HepG2 (cell line): ENCODE measurements at regions not wholly inside any gene's neighbourhood (a gene's known extent, or its start where the extent isn't known, plus 50 kb on each side); places are given as distances from the start of the nearest gene placed in this dataset.

Experiments
- ATAC-seq: fragments of 200-7000 bp; cut with Tn5 transposase; 3 replicates; pipeline ENCODE4 v1.9.1; 2020; ENCODE audit warnings: mild to moderate bottlenecking, moderate library complexity
- BruUV-seq: library from RNA; stranded (reverse); fragments of 400-500 nt; replicated peaks from 2 replicates; lab custom pipeline; 2021; lab: Mats Ljungman, UMichigan
- CTCF ChIA-PET: fragments of 300-600 bp; formaldehyde crosslinking; extraction: SDS; loops from one replicate; lab custom pipeline; 2021; ENCODE audit warnings: low total read pairs, inconsistent platforms, low intra/inter-chr PET ratio; lab: Yijun Ruan, JAX
- POLR2A ChIA-PET: fragments of 350-600 bp; sonication (Branson Sonifier 250); formaldehyde crosslinking; loops from one replicate; lab custom pipeline; 2020; ENCODE audit warnings: antibody characterized with exemption, inconsistent platforms; lab: Yijun Ruan, JAX
- DNase-seq: peaks from one replicate; pipeline ENCODE4 v3.0.0-alpha.2; 2015; ENCODE audit warnings: low spot score
- FAIRE-seq: peaks from 3 replicates; lab custom pipeline; 2011; peaks lifted over from hg19 to GRCh38; lab: Jason Lieb, UNC
- H2AFZ ChIP-seq: one replicate; pipeline ENCODE4 v1.6.1; 2011; ENCODE audit warnings: low read length, inconsistent platforms
- H3K27ac ChIP-seq: fragments of 300-600 bp; 3 replicates; pipeline ENCODE4 v1.8.0; 2011; ENCODE audit warnings: mixed run types, mild to moderate bottlenecking, mixed read lengths, low read length, inconsistent platforms; ENCODE audit not compliant: insufficient read depth; ENCODE audit errors: extremely low read length
- H3K27me3 ChIP-seq, 2 experiments: fragments of 200-600 bp in 1 of 2; 2 replicates in 1 of 2; 3 replicates in 1 of 2; pipeline versions ENCODE4 v1.6.0 to v1.8.0; 2011; ENCODE audit warnings: low read length in 2 of 2, mild to moderate bottlenecking in 2 of 2, moderate library complexity in 2 of 2, inconsistent platforms in 1 of 2; ENCODE audit not compliant: insufficient read depth in 2 of 2, control insufficient read depth in 1 of 2
- H3K36me3 ChIP-seq, 2 experiments: fragments of 200-600 bp in 1 of 2; replicated peaks in 1 of 2; 2 replicates in 1 of 2; 3 replicates in 1 of 2; pipeline versions ENCODE4 v1.5.1 to v1.8.0; 2011; ENCODE audit warnings: low read length in 2 of 2, inconsistent platforms in 1 of 2; ENCODE audit not compliant: insufficient read depth in 2 of 2, control insufficient read depth in 1 of 2
- H3K4me1 ChIP-seq: 2 replicates; pipeline ENCODE4 v1.5.1; 2012; ENCODE audit warnings: low read length, inconsistent platforms; ENCODE audit not compliant: insufficient read depth
- H3K4me2 ChIP-seq: 2 replicates; pipeline ENCODE4 v1.6.0; 2011; ENCODE audit warnings: low read depth, low read length, inconsistent platforms
- H3K4me3 ChIP-seq, 3 experiments: fragments of 200-600 bp in 1 of 3; sonication (generic), shearing (Covaris generic) in 1 of 3; replicated peaks in 1 of 3; 2 replicates each; pipeline ENCODE4 v1.5.1; 2011 to 2016; ENCODE audit warnings: low read length in 3 of 3, inconsistent platforms in 2 of 3, low read depth in 2 of 3, mild to moderate bottlenecking in 2 of 3, control low read depth in 1 of 3, mixed read lengths in 1 of 3; ENCODE audit not compliant: insufficient read depth in 1 of 3
- H3K79me2 ChIP-seq: one replicate; pipeline ENCODE4 v1.6.1; 2011; ENCODE audit warnings: low read length, inconsistent platforms; ENCODE audit not compliant: insufficient read depth
- H3K9ac ChIP-seq: 2 replicates; pipeline ENCODE4 v1.6.0; 2011; ENCODE audit warnings: mild to moderate bottlenecking, low read depth, low read length, inconsistent platforms; ENCODE audit not compliant: insufficient read depth
- H3K9me3 ChIP-seq: 2 replicates; pipeline ENCODE4 v1.5.1; 2012; ENCODE audit warnings: mild to moderate bottlenecking, low read length
- H4K20me1 ChIP-seq: 2 replicates; pipeline ENCODE4 v1.6.0; 2011; ENCODE audit warnings: inconsistent platforms, mild to moderate bottlenecking, low read length, moderate library complexity; ENCODE audit not compliant: insufficient read depth
- CHD2 ChIP-seq: IDR thresholded peaks from 2 replicates; pipeline ENCODE4 v1.6.1; 2011; ENCODE audit warnings: low read depth, low read length, improper control_type of control experiment
- HBP1 ChIP-seq: IDR thresholded peaks from 2 replicates; pipeline ENCODE4 v1.6.1; 2016; ENCODE audit warnings: low read depth, control low read depth
- HNF1A ChIP-seq, 2 experiments: sonication (generic) in 1 of 2; formaldehyde crosslinking in 1 of 2; IDR thresholded peaks; 2 replicates each; pipeline versions ENCODE4 v1.4.0 to v1.6.1; 2016 to 2020; ENCODE audit warnings: borderline replicate concordance in 1 of 2, low read depth in 1 of 2, mild to moderate bottlenecking in 1 of 2, missing genetic modification reagents in 1 of 2
- IRF2 ChIP-seq: IDR thresholded peaks from 2 replicates; pipeline ENCODE4 v1.6.1; 2018; ENCODE audit warnings: missing genetic modification reagents, missing compliant biosample characterization
- SP2 ChIP-seq: sonication (generic); formaldehyde crosslinking; IDR thresholded peaks from 2 replicates; pipeline ENCODE4 v1.5.1; 2020; ENCODE audit warnings: mild to moderate bottlenecking, missing genetic modification reagents
- TBX3 ChIP-seq: fragments of 450-650 bp; IDR thresholded peaks from 2 replicates; pipeline ENCODE4 v1.6.1; 2017; ENCODE audit warnings: antibody characterized with exemption, mild to moderate bottlenecking, inconsistent platforms, borderline replicate concordance
- ZBTB2 ChIP-seq: sonication (generic); formaldehyde crosslinking; IDR thresholded peaks from 2 replicates; pipeline ENCODE4 v1.8.0; 2022; ENCODE audit warnings: low read depth, missing genetic modification reagents
- ZNF44 ChIP-seq: sonication (generic); formaldehyde crosslinking; IDR thresholded peaks from 2 replicates; pipeline ENCODE4 v1.5.1; 2020; ENCODE audit warnings: mild to moderate bottlenecking, missing genetic modification reagents
- ZNF609 ChIP-seq: sonication (generic); formaldehyde crosslinking; IDR thresholded peaks from 2 replicates; pipeline ENCODE4 v1.4.0; 2020; ENCODE audit warnings: mild to moderate bottlenecking, missing genetic modification reagents, borderline replicate concordance
- ZNF770 ChIP-seq: sonication (generic); formaldehyde crosslinking; IDR thresholded peaks from 2 replicates; pipeline ENCODE4 v1.5.0; 2020; ENCODE audit warnings: mild to moderate bottlenecking, missing genetic modification reagents
- WGBS: methylation state at CpG from one replicate; pipeline ENCODE4 v1.1.6; 2017; ENCODE audit warnings: low lambda C conversion rate; 5-methylcytosine and 5-hydroxymethylcytosine counted together
- in situ Hi-C: cut with HindIII; loops from 2 replicates; pipeline ENCODE4 v1.10.0; 2017; ENCODE audit warnings: low pct_unique_long_range_greater_than_20kb; ENCODE audit not compliant: extremely low pct_ligation_motif_present
- intact Hi-C: fragments of 100-400 bp; cut with micrococcal nuclease; formaldehyde crosslinking; loops from one replicate; pipeline ENCODE4 v1.10.0; 2022; ENCODE audit not compliant: unreplicated experiment

GRCh38 chr1:82260051-82260450 lies 459.3 kb downstream of the ADGRL2 start:
- H3K4me1 ChIP-seq: no peaks in the 10 kb centered on the region
- H3K9me3 ChIP-seq: peaks cover 46% of the 10 kb centered on the region
- H3K27me3 ChIP-seq: no peaks in the 10 kb centered on the region
- ATAC-seq (no peak), FAIRE-seq (no peak), DNase-seq (no peak)
- no peak overlapping the region for H3K27ac ChIP-seq
- no peak overlapping the region for H3K9ac ChIP-seq
- in situ Hi-C loops: no loop called here
- H3K79me2 ChIP-seq: no peaks in the 10 kb centered on the region
- CTCF ChIA-PET: no interaction called here
- no TSS peak for BruUV-seq
- intact Hi-C loops: no loop called here
- 0% methylated on average over 1 of the region's 1 CpG for WGBS
- POLR2A ChIA-PET: no interaction called here
- H3K4me2 ChIP-seq: no peak overlapping the region
- no peak overlapping the region for H2AFZ ChIP-seq
- no peak overlapping the region for H3K4me3 ChIP-seq
- no peaks in the 10 kb centered on the region for H4K20me1 ChIP-seq
- H3K36me3 ChIP-seq: no peaks in the 10 kb centered on the region
- TF ChIP-seq HBP1 (no peak), SP2 (CRISPR knock-in tag) (no peak), ZNF770 (CRISPR knock-in tag) (no peak), ZNF609 (CRISPR knock-in tag) (no peak), HNF1A (IDR thresholded peaks at IDR 0.05; ENCODE audit: low read depth) (no peak), HNF1A (CRISPR knock-in tag; IDR thresholded peaks at IDR 0.05; ENCODE audit: borderline replicate concordance) (no peak), IRF2 (CRISPR knock-in tag) (no peak), ZBTB2 (CRISPR knock-in tag) (no peak), CHD2 (no peak), ZNF44 (CRISPR knock-in tag) (no peak), TBX3 (no peak)
